H9 (cell line): ENCODE measurements at regions not wholly inside any gene's neighbourhood (a gene's known extent, or its start where the extent isn't known, plus 50 kb on each side); places are given as distances from the start of the nearest gene placed in this dataset.

ENCODE experiments used
- DNase-seq: peaks from one replicate; pipeline ENCODE4 v3.0.0-alpha.2; 2017
- H2AFZ ChIP-seq: one replicate; pipeline ENCODE4 v1.6.1; 2013; ENCODE audit warnings: mild to moderate bottlenecking, low read length, control low read depth, moderate library complexity
- H2AK5ac ChIP-seq: 2 replicates; pipeline ENCODE4 v1.6.1; 2013; ENCODE audit warnings: low read length, control low read depth, mixed read lengths; ENCODE audit not compliant: insufficient read length
- H2BK120ac ChIP-seq: one replicate; pipeline ENCODE4 v1.6.1; 2013; ENCODE audit warnings: low read depth, mild to moderate bottlenecking, low read length, control low read depth, inconsistent platforms; ENCODE audit not compliant: poor library complexity, severe bottlenecking
- H2BK12ac ChIP-seq: 2 replicates; pipeline ENCODE4 v1.6.1; 2013; ENCODE audit warnings: low read length, control low read depth, mixed read lengths, low read depth; ENCODE audit not compliant: insufficient read length
- H2BK15ac ChIP-seq: 2 replicates; pipeline ENCODE4 v1.6.1; 2013; ENCODE audit warnings: low read depth, low read length, control low read depth
- H2BK20ac ChIP-seq: one replicate; pipeline ENCODE4 v1.6.1; 2013; ENCODE audit warnings: low read depth, mild to moderate bottlenecking, low read length, control low read depth, inconsistent platforms; ENCODE audit not compliant: poor library complexity, severe bottlenecking
- H2BK5ac ChIP-seq: 2 replicates; pipeline ENCODE4 v1.6.1; 2013; ENCODE audit warnings: low read length, control low read depth, mixed read lengths; ENCODE audit not compliant: insufficient read length
- H3K14ac ChIP-seq: 2 replicates; pipeline ENCODE4 v1.6.1; 2013; ENCODE audit warnings: low read length, control low read depth; ENCODE audit not compliant: insufficient read depth
- H3K18ac ChIP-seq: 2 replicates; pipeline ENCODE4 v1.6.1; 2013; ENCODE audit warnings: low read depth, mild to moderate bottlenecking, mixed read lengths, low read length, control low read depth; ENCODE audit not compliant: insufficient read length
- H3K23ac ChIP-seq: 2 replicates; pipeline ENCODE4 v1.6.1; 2013; ENCODE audit warnings: low read length, control low read depth, mixed read lengths, low read depth; ENCODE audit not compliant: insufficient read length
- H3K23me2 ChIP-seq: 2 replicates; pipeline ENCODE4 v1.6.1; 2013; ENCODE audit warnings: low read depth, mild to moderate bottlenecking, mixed read lengths, low read length, control low read depth; ENCODE audit not compliant: insufficient read length, poor library complexity, severe bottlenecking
- H3K27ac ChIP-seq: 2 replicates; pipeline ENCODE4 v1.5.1; 2013; ENCODE audit warnings: low read length, control low read depth, mixed read lengths, low read depth; ENCODE audit not compliant: insufficient read length
- H3K27me3 ChIP-seq: 2 replicates; pipeline ENCODE4 v1.6.1; 2013; ENCODE audit warnings: low read length, control low read depth, inconsistent platforms; ENCODE audit not compliant: insufficient read depth
- H3K4ac ChIP-seq: 2 replicates; pipeline ENCODE4 v1.6.1; 2013; ENCODE audit warnings: low read depth, mild to moderate bottlenecking, control low read depth, inconsistent platforms, low read length, moderate library complexity
- H3K4me1 ChIP-seq: 2 replicates; pipeline ENCODE4 v1.6.1; 2013; ENCODE audit warnings: low read length, control low read depth, inconsistent platforms; ENCODE audit not compliant: insufficient read depth
- H3K4me2 ChIP-seq: 2 replicates; pipeline ENCODE4 v1.6.1; 2013; ENCODE audit warnings: low read length, control low read depth, mixed read lengths; ENCODE audit not compliant: insufficient read length, insufficient read depth
- H3K56ac ChIP-seq: 2 replicates; pipeline ENCODE4 v1.6.1; 2013; ENCODE audit warnings: low read depth, mild to moderate bottlenecking, mixed read lengths, low read length, control low read depth; ENCODE audit not compliant: insufficient read length
- H3K79me1 ChIP-seq: 2 replicates; pipeline ENCODE4 v1.6.1; 2013; ENCODE audit warnings: low read depth, mild to moderate bottlenecking, moderate library complexity, low read length, control low read depth, inconsistent platforms; ENCODE audit not compliant: insufficient read depth, poor library complexity, severe bottlenecking
- H3K79me2 ChIP-seq: 2 replicates; pipeline ENCODE4 v1.6.1; 2013; ENCODE audit warnings: low read length, control low read depth, inconsistent platforms; ENCODE audit not compliant: insufficient read depth
- H3K9ac ChIP-seq: 2 replicates; pipeline ENCODE4 v1.6.1; 2013; ENCODE audit warnings: low read length, control low read depth, mixed read lengths; ENCODE audit not compliant: insufficient read length; ENCODE audit errors: extremely low read depth
- H3K9me3 ChIP-seq: one replicate; pipeline ENCODE4 v1.6.1; 2013; ENCODE audit warnings: low read depth, low read length, inconsistent platforms; ENCODE audit not compliant: control insufficient read depth
- H3T11ph ChIP-seq: one replicate; pipeline ENCODE4 v1.6.1; 2013; ENCODE audit warnings: mild to moderate bottlenecking, low read length, control low read depth, inconsistent platforms
- H4K20me1 ChIP-seq: one replicate; pipeline ENCODE4 v1.6.1; 2013; ENCODE audit not compliant: control insufficient read depth, insufficient read length, insufficient read depth
- H4K5ac ChIP-seq: 2 replicates; pipeline ENCODE4 v1.6.1; 2013; ENCODE audit warnings: low read depth, mild to moderate bottlenecking, mixed read lengths, low read length, control low read depth; ENCODE audit not compliant: insufficient read length
- H4K8ac ChIP-seq: replicated peaks from 2 replicates; pipeline ENCODE4 v1.6.1; 2013; ENCODE audit warnings: low read length, control low read depth, mixed read lengths, low read depth; ENCODE audit not compliant: insufficient read length
- H4K91ac ChIP-seq: 2 replicates; pipeline ENCODE4 v1.6.1; 2013; ENCODE audit warnings: low read depth, mild to moderate bottlenecking, moderate library complexity, mixed read lengths, low read length, control low read depth; ENCODE audit not compliant: insufficient read length
- H3K27ac Mint-ChIP-seq, 3 experiments: 2 replicates in 2 of 3; 3 replicates in 1 of 3; pipeline ENCODE4 v1.8.0; 2020 to 2021; ENCODE audit warnings: mixed read lengths in 3 of 3, mild to moderate bottlenecking in 1 of 3, moderate library complexity in 1 of 3
- H3K27me3 Mint-ChIP-seq: 2 replicates; pipeline ENCODE4 v1.8.0; 2021; ENCODE audit warnings: low read depth, mild to moderate bottlenecking, moderate library complexity, mixed read lengths
- H3K36me3 Mint-ChIP-seq, 3 experiments: 2 replicates in 2 of 3; 3 replicates in 1 of 3; pipeline ENCODE4 v1.8.0; 2020 to 2021; ENCODE audit warnings: low read depth in 3 of 3, mixed read lengths in 3 of 3; ENCODE audit not compliant: insufficient read depth in 1 of 3
- H3K4me1 Mint-ChIP-seq, 2 experiments: 2 replicates each; pipeline ENCODE4 v1.8.0; 2020; ENCODE audit warnings: mixed read lengths in 2 of 2
- H3K4me3 Mint-ChIP-seq, 2 experiments: 2 replicates in 1 of 2; 3 replicates in 1 of 2; pipeline ENCODE4 v1.8.0; 2020 to 2021; ENCODE audit warnings: mild to moderate bottlenecking in 2 of 2, mixed read lengths in 2 of 2, moderate library complexity in 1 of 2
- H3K9me3 Mint-ChIP-seq, 2 experiments: 2 replicates in 1 of 2; 3 replicates in 1 of 2; pipeline ENCODE4 v1.8.0; 2020; ENCODE audit warnings: mild to moderate bottlenecking in 2 of 2, mixed read lengths in 2 of 2, moderate library complexity in 1 of 2
- TF ChIP-seq, protein P1 (sequence below): fragments of 200-600 bp; sonication (generic); conservative IDR thresholded peaks from 3 replicates; pipeline ENCODE4 v1.8.0; 2021; ENCODE audit warnings: antibody characterized with exemption, mild to moderate bottlenecking

DNA sequence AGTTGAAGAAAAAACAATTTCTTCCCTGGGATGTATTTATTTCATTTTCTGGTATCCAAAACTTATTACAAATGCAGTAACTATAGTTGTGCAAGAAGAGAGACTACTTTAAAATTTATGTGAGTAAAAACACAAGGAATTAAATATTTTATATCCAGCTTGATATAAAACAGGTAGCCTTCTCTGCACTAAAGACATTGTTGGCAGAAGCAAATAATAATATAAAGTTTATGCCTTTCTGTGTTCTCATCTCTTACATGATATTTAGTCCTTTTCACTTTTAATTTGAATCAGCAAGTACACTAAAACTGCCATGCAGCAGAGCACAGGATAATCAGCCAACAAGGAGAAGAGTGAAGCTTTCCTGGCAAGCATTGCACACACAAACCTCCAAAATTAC, 352.7 kb downstream of the ARL6IP6 start:
- no peak overlapping the region for H3T11ph ChIP-seq
- no peak overlapping the region for H3K56ac ChIP-seq
- no peak overlapping the region for H3K23ac ChIP-seq
- no peak overlapping the region for H4K5ac ChIP-seq
- no peak overlapping the region for H3K14ac ChIP-seq
- H3K4me1 ChIP-seq, result no peaks in the 10 kb centered on the region
- no peak overlapping the region for H2BK15ac ChIP-seq
- no peak overlapping the region for H4K8ac ChIP-seq
- H4K91ac ChIP-seq, result no peak overlapping the region
- no peak overlapping the region for H3K9ac ChIP-seq
- no peaks in the 10 kb centered on the region for H3K79me1 ChIP-seq
- H3K27ac ChIP-seq, result no peak overlapping the region
- no peak overlapping the region for H2AFZ ChIP-seq
- no peaks in the 10 kb centered on the region for H3K79me2 ChIP-seq
- no peaks in the 10 kb centered on the region for H3K23me2 ChIP-seq
- H2BK120ac ChIP-seq, result no peak overlapping the region
- DNase-seq, result no peak
- H3K4me2 ChIP-seq, result no peak overlapping the region
- H2BK12ac ChIP-seq, result no peak overlapping the region
- Mint-ChIP-seq H3K27ac (no peak overlapping the region), H3K36me3 (no peaks in the 10 kb centered on the region), H3K9me3 (no peaks in the 10 kb centered on the region), H3K4me3 (no peak overlapping the region), H3K4me1 (peaks cover 3 to 5% of the 10 kb centered on the region in 2 experiments), H3K27me3 (no peaks in the 10 kb centered on the region)
- no peak overlapping the region for H2AK5ac ChIP-seq
- H3K9me3 ChIP-seq, result no peaks in the 10 kb centered on the region
- no peaks in the 10 kb centered on the region for H3K27me3 ChIP-seq
- TF ChIP-seq, protein P1, sequence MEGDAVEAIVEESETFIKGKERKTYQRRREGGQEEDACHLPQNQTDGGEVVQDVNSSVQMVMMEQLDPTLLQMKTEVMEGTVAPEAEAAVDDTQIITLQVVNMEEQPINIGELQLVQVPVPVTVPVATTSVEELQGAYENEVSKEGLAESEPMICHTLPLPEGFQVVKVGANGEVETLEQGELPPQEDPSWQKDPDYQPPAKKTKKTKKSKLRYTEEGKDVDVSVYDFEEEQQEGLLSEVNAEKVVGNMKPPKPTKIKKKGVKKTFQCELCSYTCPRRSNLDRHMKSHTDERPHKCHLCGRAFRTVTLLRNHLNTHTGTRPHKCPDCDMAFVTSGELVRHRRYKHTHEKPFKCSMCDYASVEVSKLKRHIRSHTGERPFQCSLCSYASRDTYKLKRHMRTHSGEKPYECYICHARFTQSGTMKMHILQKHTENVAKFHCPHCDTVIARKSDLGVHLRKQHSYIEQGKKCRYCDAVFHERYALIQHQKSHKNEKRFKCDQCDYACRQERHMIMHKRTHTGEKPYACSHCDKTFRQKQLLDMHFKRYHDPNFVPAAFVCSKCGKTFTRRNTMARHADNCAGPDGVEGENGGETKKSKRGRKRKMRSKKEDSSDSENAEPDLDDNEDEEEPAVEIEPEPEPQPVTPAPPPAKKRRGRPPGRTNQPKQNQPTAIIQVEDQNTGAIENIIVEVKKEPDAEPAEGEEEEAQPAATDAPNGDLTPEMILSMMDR, result no peak
- H2BK20ac ChIP-seq, result no peak overlapping the region
- no peak overlapping the region for H3K4ac ChIP-seq
- H4K20me1 ChIP-seq, result no peaks in the 10 kb centered on the region
- no peak overlapping the region for H3K18ac ChIP-seq
- H2BK5ac ChIP-seq, result no peak overlapping the region
